HTR-8/SVneo (cell line): ENCODE measurements at regions not wholly inside any gene's neighbourhood (a gene's known extent, or its start where the extent isn't known, plus 50 kb on each side); places are given as distances from the start of the nearest gene placed in this dataset.

Source experiments
- DNase-seq: peaks from one replicate; pipeline ENCODE4 v3.0.0; 2011; ENCODE audit warnings: low spot score, mixed read lengths; ENCODE audit not compliant: insufficient read length
- FAIRE-seq: peaks from 2 replicates; lab custom pipeline; 2011; peaks lifted over from hg19 to GRCh38; lab: Jason Lieb, UNC

DNA sequence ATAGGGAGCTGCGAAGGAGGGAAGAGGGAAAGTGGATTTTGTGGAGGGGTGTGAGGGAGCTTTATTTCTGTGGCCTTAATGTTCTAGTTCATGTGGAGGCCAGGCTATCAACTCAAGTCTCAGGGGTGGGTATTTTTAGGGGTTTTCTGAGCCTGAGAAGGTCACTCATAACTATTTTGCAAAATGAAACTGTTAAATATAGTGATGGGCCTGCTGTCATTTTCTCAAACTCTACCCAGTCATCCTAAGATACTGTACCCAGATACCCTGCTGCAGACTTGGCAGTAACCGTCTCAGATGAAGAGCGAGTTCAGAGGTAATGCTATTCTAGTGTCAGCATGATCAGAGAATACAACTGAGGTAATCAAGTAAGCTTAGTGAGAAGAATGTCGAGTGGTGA is 545.0 kb upstream of the TBL1XR1 start:
- DNase-seq: no peak
- no peak for FAIRE-seq

GRCh38 chr3:177743173-177743890 is 546.0 kb upstream of the TBL1XR1 start:
- no peak for DNase-seq
- no peak for FAIRE-seq

- no peak for DNase-seq
- FAIRE-seq: no peak
Observed at GRCh38 chr3:177744873-177745606, 547.8 kb upstream of the TBL1XR1 start.

DNA sequence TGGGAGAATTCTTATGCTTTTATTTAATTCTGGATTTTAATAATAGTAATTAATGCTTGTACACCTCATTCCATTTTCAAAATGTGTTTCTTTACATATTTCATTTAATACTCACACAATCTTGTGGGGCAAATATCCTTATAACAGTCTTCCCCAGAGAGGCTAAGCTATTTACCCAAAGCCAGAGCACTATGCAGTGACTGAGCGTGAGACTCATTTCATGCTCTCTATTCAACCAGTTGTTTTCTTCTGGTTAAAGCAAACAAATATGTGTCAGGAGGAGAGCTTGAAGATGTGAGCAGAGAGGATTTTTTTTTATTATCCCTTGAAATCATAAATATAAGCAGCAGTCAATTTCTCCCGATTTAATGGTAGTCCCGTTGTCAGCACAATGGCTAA is 548.3 kb upstream of the TBL1XR1 start:
- FAIRE-seq (no peak), DNase-seq (no peak)

GRCh38 chr3:177746337-177746933 is 549.2 kb upstream of the TBL1XR1 start:
- DNase-seq: no peak
- no peak for FAIRE-seq

DNA sequence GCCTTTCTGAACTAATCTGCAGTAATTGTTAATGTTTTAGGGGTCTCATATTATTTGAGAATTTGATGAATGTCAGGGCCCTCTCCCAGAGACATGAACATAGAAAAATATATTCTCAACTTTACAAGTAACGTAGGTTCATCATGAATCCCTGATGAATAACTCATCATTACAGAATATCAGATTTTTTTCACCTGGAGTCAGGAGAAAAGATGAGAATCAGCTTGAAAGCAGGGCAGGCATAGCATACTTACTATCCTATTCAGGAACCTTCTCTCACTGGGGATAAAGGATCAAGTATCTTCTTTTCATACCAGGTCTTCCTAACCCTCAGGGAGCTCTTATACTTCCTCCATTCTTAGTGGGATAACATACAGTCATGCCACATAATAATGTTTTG is 552.6 kb upstream of the TBL1XR1 start:
- no peak for FAIRE-seq
- DNase-seq: no peak

- no peak for DNase-seq
- no peak for FAIRE-seq
Observed at GRCh38 chr3:177750436-177750835, 553.2 kb upstream of the TBL1XR1 start.

DNA sequence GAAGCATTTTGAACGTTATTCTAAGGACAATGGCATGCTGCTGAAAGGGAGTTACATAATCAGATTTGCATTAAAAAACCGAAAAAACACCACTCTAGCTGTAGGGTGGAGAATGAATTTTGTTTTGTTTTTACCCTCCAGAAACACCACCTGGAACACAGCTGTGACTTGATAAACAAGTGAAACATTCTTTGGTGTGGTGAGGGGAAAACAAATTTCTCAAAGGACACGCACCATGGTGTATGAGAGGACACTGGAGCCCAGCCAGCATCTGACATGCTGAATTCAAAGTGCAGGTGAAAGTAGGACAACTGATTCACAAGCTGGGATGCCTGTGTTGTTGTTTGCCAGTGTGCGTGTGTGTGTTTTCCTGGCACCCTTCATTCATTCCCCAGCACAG is 554.5 kb upstream of the TBL1XR1 start:
- DNase-seq (no peak), FAIRE-seq (no peak)

- no peak for FAIRE-seq
- DNase-seq: no peak
Observed at GRCh38 chr3:177752831-177753230, 555.5 kb upstream of the TBL1XR1 start.

- no peak for FAIRE-seq
- no peak for DNase-seq
Observed at GRCh38 chr3:177753451-177754155, 556.3 kb upstream of the TBL1XR1 start.

GRCh38 chr3:177754508-177754921 is 557.2 kb upstream of the TBL1XR1 start:
- DNase-seq (no peak), FAIRE-seq (no peak)

- no peak for FAIRE-seq
- DNase-seq: no peak
Observed at GRCh38 chr3:177758126-177758525, 560.8 kb upstream of the TBL1XR1 start.

- no peak for FAIRE-seq
- no peak for DNase-seq
Observed at GRCh38 chr3:177760803-177761202, 563.5 kb upstream of the TBL1XR1 start.

DNA sequence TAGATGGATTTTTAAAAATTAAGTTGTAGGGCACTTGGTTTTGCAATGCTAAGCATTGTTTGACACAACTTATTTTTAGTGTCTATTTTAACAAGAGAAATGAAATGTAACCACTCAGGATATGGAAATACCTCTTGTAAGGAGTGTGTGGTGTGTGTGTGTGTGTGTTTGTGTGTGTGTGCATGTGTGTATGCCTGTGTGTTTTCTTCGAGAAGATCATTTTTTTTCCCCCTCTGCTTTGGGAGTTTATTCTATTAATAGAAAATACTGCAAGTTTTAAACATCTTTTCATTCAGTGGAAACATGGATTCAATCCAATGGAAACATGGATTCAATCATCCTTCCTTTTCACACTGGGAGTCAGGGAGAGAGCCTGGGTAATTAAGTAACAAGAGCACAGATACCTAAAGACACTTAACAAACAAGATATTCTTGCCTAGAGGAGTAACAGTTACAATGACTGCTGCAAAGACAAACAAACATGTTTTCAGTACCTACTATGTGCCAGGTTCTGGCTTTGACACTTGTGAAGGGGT is 567.2 kb upstream of the TBL1XR1 start:
- FAIRE-seq (no peak), DNase-seq (no peak)

- FAIRE-seq (no peak), DNase-seq (no peak)
Observed at GRCh38 chr3:177764933-177765332, 567.7 kb upstream of the TBL1XR1 start.

GRCh38 chr3:177770383-177771230 is 573.3 kb upstream of the TBL1XR1 start:
- DNase-seq (no peak), FAIRE-seq (no peak)

- DNase-seq (no peak), FAIRE-seq (no peak)
Observed at GRCh38 chr3:177771780-177772179, 574.5 kb upstream of the TBL1XR1 start.

DNA sequence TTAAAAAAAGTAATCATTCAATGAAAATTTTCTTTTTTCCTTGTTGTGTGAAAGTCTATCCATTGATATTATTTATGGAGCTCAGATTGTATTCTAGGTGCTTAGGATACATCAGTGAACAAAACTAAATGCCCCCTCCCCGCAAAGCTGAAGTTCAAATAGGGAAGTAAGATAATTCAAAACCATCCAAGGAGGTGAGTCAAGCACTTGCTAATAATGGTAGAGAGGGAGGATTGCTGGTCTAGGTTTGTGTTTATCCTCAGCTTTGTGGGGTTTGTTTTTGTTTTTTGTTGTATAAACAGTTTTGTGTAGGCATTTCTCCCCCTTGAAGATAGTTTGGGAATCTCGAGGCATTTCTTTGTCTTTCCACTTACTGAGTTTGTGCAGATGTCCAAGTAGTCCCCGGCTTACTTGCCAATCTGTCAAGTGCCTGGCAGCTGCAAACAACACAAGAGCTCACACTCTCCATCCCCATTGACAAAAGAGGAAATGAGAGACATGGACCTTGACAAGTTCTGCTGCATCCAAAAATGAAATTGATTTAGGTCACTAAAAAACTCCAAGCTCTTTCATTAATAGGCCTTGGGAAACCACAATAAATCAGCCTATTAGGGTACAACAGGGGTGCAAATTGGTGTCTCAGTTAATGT is 575.8 kb upstream of the TBL1XR1 start:
- DNase-seq (no peak), FAIRE-seq (no peak)

- no peak for FAIRE-seq
- no peak for DNase-seq
Observed at GRCh38 chr3:177773717-177774116, 576.4 kb upstream of the TBL1XR1 start.
